DOHH2 (cell line): ENCODE measurements at regions not wholly inside any gene's neighbourhood (a gene's known extent, or its start where the extent isn't known, plus 50 kb on each side); places are given as distances from the start of the nearest gene placed in this dataset.

Experiments
- H3F3A ChIP-seq: fragments of 200-600 bp; sonication (generic), shearing (Covaris generic); 2 replicates; pipeline ENCODE4 v1.6.0; 2016; ENCODE audit warnings: antibody characterized with exemption, mild to moderate bottlenecking; ENCODE audit not compliant: control insufficient read depth, insufficient read depth
- H3K27ac ChIP-seq: fragments of 200-600 bp; sonication (generic); 2 replicates; pipeline ENCODE4 v1.5.1; 2014; ENCODE audit warnings: low read depth, mild to moderate bottlenecking, low read length, moderate library complexity
- H3K27me3 ChIP-seq: fragments of 200-600 bp; sonication (generic); 2 replicates; pipeline ENCODE4 v1.6.1; 2014; ENCODE audit warnings: mild to moderate bottlenecking, low read length, mixed read lengths; ENCODE audit not compliant: control insufficient read depth
- H3K36me3 ChIP-seq: fragments of 200-600 bp; sonication (generic); 2 replicates; pipeline ENCODE4 v1.6.1; 2014; ENCODE audit warnings: mild to moderate bottlenecking, low read length, moderate library complexity, mixed read lengths; ENCODE audit not compliant: control insufficient read depth
- H3K4me1 ChIP-seq: fragments of 200-600 bp; sonication (generic); 2 replicates; pipeline ENCODE4 v1.6.1; 2014; ENCODE audit warnings: mild to moderate bottlenecking, low read length, mixed read lengths; ENCODE audit not compliant: control insufficient read depth
- H3K4me2 ChIP-seq: fragments of 200-600 bp; sonication (generic); 2 replicates; pipeline ENCODE4 v1.6.0; 2014; ENCODE audit warnings: mild to moderate bottlenecking, low read length, moderate library complexity
- H3K4me3 ChIP-seq: fragments of 200-600 bp; sonication (generic); 2 replicates; pipeline ENCODE4 v1.5.1; 2014; ENCODE audit warnings: mild to moderate bottlenecking, low read length, mixed read lengths
- H3K79me2 ChIP-seq: fragments of 200-600 bp; sonication (generic); 2 replicates; pipeline ENCODE4 v1.6.1; 2014; ENCODE audit warnings: mild to moderate bottlenecking, low read length, mixed read lengths; ENCODE audit not compliant: control insufficient read depth
- H3K9me2 ChIP-seq: fragments of 200-600 bp; sonication (generic); replicated peaks from 2 replicates; pipeline ENCODE4 v1.6.1; 2014; ENCODE audit warnings: mild to moderate bottlenecking, low read length, mixed read lengths; ENCODE audit not compliant: control insufficient read depth
- H3K9me3 ChIP-seq: fragments of 200-600 bp; sonication (generic); 2 replicates; pipeline ENCODE4 v1.6.1; 2014; ENCODE audit warnings: antibody characterized with exemption, low read length, mixed read lengths; ENCODE audit not compliant: control insufficient read depth, insufficient read depth
- H4K20me1 ChIP-seq: fragments of 200-600 bp; sonication (generic); 2 replicates; pipeline ENCODE4 v1.6.0; 2014; ENCODE audit warnings: low read depth, mild to moderate bottlenecking, antibody characterized with exemption, low read length, moderate library complexity; ENCODE audit not compliant: control insufficient read depth, insufficient read depth
- CTCF ChIP-seq: fragments of 200-600 bp; sonication (generic); IDR thresholded peaks from one replicate; pipeline ENCODE4 v1.5.1; 2014; ENCODE audit warnings: antibody characterized with exemption, mild to moderate bottlenecking, low read depth, low read length; ENCODE audit not compliant: poor library complexity, severe bottlenecking
- EZH2phosphoT487 ChIP-seq: fragments of 200-600 bp; sonication (generic); IDR thresholded peaks from 2 replicates; pipeline ENCODE4 v1.6.1; 2017; ENCODE audit warnings: borderline replicate concordance, mild to moderate bottlenecking, antibody characterized with exemption, low read length, moderate library complexity, mixed read lengths

GRCh38 chr2:77862120-77862519 lies 339.9 kb upstream of the LRRTM4 start:
- no peaks in the 10 kb centered on the region for H3K9me2 ChIP-seq
- no peaks in the 10 kb centered on the region for H3K4me1 ChIP-seq
- H3K4me3 ChIP-seq: no peak overlapping the region
- no peaks in the 10 kb centered on the region for H3F3A ChIP-seq
- H3K9me3 ChIP-seq: no peaks in the 10 kb centered on the region
- no peaks in the 10 kb centered on the region for H3K36me3 ChIP-seq
- H3K27me3 ChIP-seq: no peaks in the 10 kb centered on the region
- no peak overlapping the region for H3K27ac ChIP-seq
- TF ChIP-seq CTCF: no peak
- TF ChIP-seq EZH2phosphoT487: no peak
- no peaks in the 10 kb centered on the region for H3K79me2 ChIP-seq
- H3K4me2 ChIP-seq: no peak overlapping the region
- H4K20me1 ChIP-seq: no peaks in the 10 kb centered on the region

- Histone ChIP-seq H3F3A (no peaks in the 10 kb centered on the region), H3K79me2 (no peaks in the 10 kb centered on the region), H3K4me3 (no peak overlapping the region), H3K27ac (no peak overlapping the region), H3K4me2 (no peak overlapping the region), H3K4me1 (no peaks in the 10 kb centered on the region), H4K20me1 (no peaks in the 10 kb centered on the region), H3K9me3 (no peaks in the 10 kb centered on the region), H3K9me2 (no peaks in the 10 kb centered on the region), H3K27me3 (no peaks in the 10 kb centered on the region), H3K36me3 (no peaks in the 10 kb centered on the region)
- TF ChIP-seq CTCF (no peak), EZH2phosphoT487 (no peak)
These were observed 342.2 kb upstream of the LRRTM4 start for GRCh38 chr2:77864426-77864825.

GRCh38 chr2:77866661-77867060 lies 344.5 kb upstream of the LRRTM4 start:
- H3K4me3 ChIP-seq: no peak overlapping the region
- TF ChIP-seq CTCF: no peak
- H3K4me1 ChIP-seq: no peaks in the 10 kb centered on the region
- H3K9me3 ChIP-seq: no peaks in the 10 kb centered on the region
- H3F3A ChIP-seq: no peaks in the 10 kb centered on the region
- H3K36me3 ChIP-seq: no peaks in the 10 kb centered on the region
- H3K27ac ChIP-seq: no peak overlapping the region
- H3K27me3 ChIP-seq: no peaks in the 10 kb centered on the region
- no peaks in the 10 kb centered on the region for H4K20me1 ChIP-seq
- H3K9me2 ChIP-seq: no peaks in the 10 kb centered on the region
- no peaks in the 10 kb centered on the region for H3K79me2 ChIP-seq
- H3K4me2 ChIP-seq: no peak overlapping the region

GRCh38 chr2:77867146-77867545 lies 345.0 kb upstream of the LRRTM4 start:
- H3F3A ChIP-seq: no peaks in the 10 kb centered on the region
- H3K36me3 ChIP-seq: no peaks in the 10 kb centered on the region
- no peaks in the 10 kb centered on the region for H3K4me1 ChIP-seq
- H3K9me3 ChIP-seq: no peaks in the 10 kb centered on the region
- no peaks in the 10 kb centered on the region for H4K20me1 ChIP-seq
- H3K79me2 ChIP-seq: no peaks in the 10 kb centered on the region
- no peak overlapping the region for H3K27ac ChIP-seq
- H3K4me2 ChIP-seq: no peak overlapping the region
- H3K9me2 ChIP-seq: no peaks in the 10 kb centered on the region
- no peak overlapping the region for H3K4me3 ChIP-seq
- no peaks in the 10 kb centered on the region for H3K27me3 ChIP-seq
- TF ChIP-seq EZH2phosphoT487 (no peak), CTCF (no peak)
